Prostate gland (tissue), 2 donors: ENCODE measurements at regions not wholly inside any gene's neighbourhood (a gene's known extent, or its start where the extent isn't known, plus 50 kb on each side); places are given as distances from the start of the nearest gene placed in this dataset.
A peak's percentile ranks its signal among the peaks of the same experiment; 100 is the strongest.
"Not testable (repeated sequence)": the region's sequence is repeated elsewhere in the genome, so short reads cannot be mapped to it uniquely, and the experiment has no call there.

ENCODE experiments used
- DNase-seq: peaks from one replicate; pipeline ENCODE4 v3.0.0-alpha.2; 2019; ENCODE audit warnings: low spot score
- H3K27ac ChIP-seq, 2 donors: fragments of 200-600 bp; sonication (generic); 2 replicates each; pipeline ENCODE4 v1.5.1; 2017 to 2019
- H3K27me3 ChIP-seq: fragments of 200-600 bp; sonication (generic); replicated peaks from 2 replicates; pipeline ENCODE4 v1.5.1; 2019; ENCODE audit not compliant: insufficient read depth
- H3K36me3 ChIP-seq, 2 donors: fragments of 200-600 bp; sonication (generic); 1 replicate in 1 of 2; 2 replicates in 1 of 2; pipeline versions ENCODE4 v1.5.1 to v1.8.1; 2017 to 2019
- H3K4me1 ChIP-seq: fragments of 200-600 bp; sonication (generic); replicated peaks from 2 replicates; pipeline ENCODE4 v1.5.1; 2019
- H3K4me3 ChIP-seq, 2 donors: fragments of 200-600 bp; sonication (generic); 2 replicates each; pipeline ENCODE4 v1.5.1; 2017 to 2019
- H3K9me3 ChIP-seq: fragments of 200-600 bp; sonication (generic); 2 replicates; pipeline ENCODE4 v1.5.1; 2017
- POLR2A ChIP-seq: fragments of 450-650 bp; IDR thresholded peaks from one replicate; pipeline ENCODE4 v1.6.1; 2016; ENCODE audit warnings: antibody characterized with exemption, mild to moderate bottlenecking
- POLR2AphosphoS5 ChIP-seq: sonication (generic); formaldehyde crosslinking; IDR thresholded peaks from one replicate; pipeline ENCODE4 v1.6.1; 2017; ENCODE audit warnings: antibody characterized with exemption
- WGBS: methylation state at CpG from one replicate; pipeline ENCODE4 v1.1.5; 2018; 5-methylcytosine and 5-hydroxymethylcytosine counted together
- intact Hi-C: fragments of 100-400 bp; cut with DNase I; formaldehyde crosslinking; loops from one replicate; pipeline ENCODE4 v1.14.2; 2022
- TF ChIP-seq, protein P1 (sequence below), 4 experiments: fragments of 200-600 bp in 2 of 4; fragments of 450-650 bp in 2 of 4; sonication (generic) in 2 of 4; IDR thresholded peaks; 1 replicate in 3 of 4; 2 replicates in 1 of 4; pipeline ENCODE4 v1.5.1; 2016 to 2019; ENCODE audit warnings: antibody characterized with exemption in 4 of 4, mild to moderate bottlenecking in 2 of 4, moderate library complexity in 2 of 4

DNA sequence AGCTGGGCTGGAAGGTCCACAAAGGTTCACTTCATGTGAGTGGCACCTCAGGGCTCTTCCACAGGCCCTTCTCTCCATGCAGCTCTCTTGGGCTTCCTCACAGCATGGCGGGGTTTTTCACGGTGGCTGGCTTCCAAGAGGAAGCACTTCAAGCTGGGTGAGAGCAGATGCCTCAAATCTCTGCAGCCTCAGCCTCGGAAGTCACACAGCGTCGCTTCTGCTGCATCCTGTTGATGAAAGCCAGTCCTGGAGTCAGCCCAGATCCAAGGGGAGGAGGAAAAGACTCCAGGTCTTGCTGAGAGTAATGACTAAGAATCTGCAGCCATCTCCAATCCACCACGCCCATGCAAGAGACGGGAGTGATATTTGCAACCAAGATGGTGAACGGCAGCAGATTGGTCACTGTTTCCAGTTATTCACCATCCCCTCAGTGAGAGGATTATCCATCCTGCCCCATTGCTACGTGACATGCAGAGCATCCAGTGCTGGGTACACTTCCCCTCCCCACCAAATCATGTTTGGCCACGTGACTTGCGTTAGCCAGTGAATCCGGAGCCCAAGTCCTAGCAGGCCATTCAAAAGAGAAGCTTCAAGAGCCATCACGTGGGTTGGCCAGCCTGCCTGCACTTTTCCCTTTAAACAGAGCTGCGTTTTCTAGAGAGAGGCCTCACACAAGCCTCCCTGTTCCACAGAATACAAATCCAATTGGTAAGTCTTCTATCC is 173.9 kb downstream of the C9orf50 start:
- no peaks in the 10 kb centered on the region for H3K27me3 ChIP-seq
- intact Hi-C loops, result no loop called here
- H3K4me3 ChIP-seq, result no peak overlapping the region
- H3K9me3 ChIP-seq, result no peaks in the 10 kb centered on the region
- TF ChIP-seq POLR2A (no peak), POLR2AphosphoS5 (no peak)
- TF ChIP-seq, protein P1, sequence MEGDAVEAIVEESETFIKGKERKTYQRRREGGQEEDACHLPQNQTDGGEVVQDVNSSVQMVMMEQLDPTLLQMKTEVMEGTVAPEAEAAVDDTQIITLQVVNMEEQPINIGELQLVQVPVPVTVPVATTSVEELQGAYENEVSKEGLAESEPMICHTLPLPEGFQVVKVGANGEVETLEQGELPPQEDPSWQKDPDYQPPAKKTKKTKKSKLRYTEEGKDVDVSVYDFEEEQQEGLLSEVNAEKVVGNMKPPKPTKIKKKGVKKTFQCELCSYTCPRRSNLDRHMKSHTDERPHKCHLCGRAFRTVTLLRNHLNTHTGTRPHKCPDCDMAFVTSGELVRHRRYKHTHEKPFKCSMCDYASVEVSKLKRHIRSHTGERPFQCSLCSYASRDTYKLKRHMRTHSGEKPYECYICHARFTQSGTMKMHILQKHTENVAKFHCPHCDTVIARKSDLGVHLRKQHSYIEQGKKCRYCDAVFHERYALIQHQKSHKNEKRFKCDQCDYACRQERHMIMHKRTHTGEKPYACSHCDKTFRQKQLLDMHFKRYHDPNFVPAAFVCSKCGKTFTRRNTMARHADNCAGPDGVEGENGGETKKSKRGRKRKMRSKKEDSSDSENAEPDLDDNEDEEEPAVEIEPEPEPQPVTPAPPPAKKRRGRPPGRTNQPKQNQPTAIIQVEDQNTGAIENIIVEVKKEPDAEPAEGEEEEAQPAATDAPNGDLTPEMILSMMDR (IDR thresholded peaks at IDR 0.05), result no peak
- H3K27ac ChIP-seq, result no peak overlapping the region
- 78% methylated on average over 14 of the region's 14 CpGs for WGBS
- no peak for DNase-seq
- no peaks in the 10 kb centered on the region for H3K4me1 ChIP-seq
- no peaks in the 10 kb centered on the region for H3K36me3 ChIP-seq

DNA sequence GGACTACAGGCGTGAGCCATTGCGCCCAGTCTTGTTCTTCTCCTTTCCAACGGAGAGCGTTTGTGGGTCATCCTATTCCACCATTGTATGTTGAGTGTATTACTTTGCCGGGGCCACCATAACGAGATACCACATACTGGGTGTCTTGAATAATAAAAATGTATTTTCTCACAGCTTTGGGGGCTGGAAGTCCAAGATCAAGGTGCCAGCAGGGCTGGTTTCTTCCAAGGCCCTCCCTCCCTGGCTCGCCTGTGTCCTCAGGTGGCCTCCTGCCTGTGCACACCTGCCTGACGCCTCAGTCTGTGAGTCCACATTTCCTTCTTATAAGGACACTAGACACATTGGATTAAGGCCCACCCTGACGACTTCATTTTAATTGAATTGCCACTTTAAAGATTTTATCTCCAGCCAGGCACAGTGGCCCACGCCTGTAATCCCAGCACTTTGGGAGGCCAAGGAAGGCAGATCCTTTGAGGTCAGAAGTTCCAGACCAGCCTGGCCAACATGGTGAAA is 175.1 kb downstream of the C9orf50 start:
- intact Hi-C loops, result no loop called here
- DNase-seq, result no peak
- H3K4me3 ChIP-seq, result no peak overlapping the region
- no peaks in the 10 kb centered on the region for H3K36me3 ChIP-seq
- no peaks in the 10 kb centered on the region for H3K4me1 ChIP-seq
- TF ChIP-seq POLR2A (no peak), POLR2AphosphoS5 (no peak)
- TF ChIP-seq, protein P1 (IDR thresholded peaks at IDR 0.05), result no peak
- no peaks in the 10 kb centered on the region for H3K9me3 ChIP-seq
- WGBS, result 83% methylated on average over 10 of the region's 10 CpGs
- H3K27me3 ChIP-seq, result no peaks in the 10 kb centered on the region
- H3K27ac ChIP-seq, result no peak overlapping the region

DNA sequence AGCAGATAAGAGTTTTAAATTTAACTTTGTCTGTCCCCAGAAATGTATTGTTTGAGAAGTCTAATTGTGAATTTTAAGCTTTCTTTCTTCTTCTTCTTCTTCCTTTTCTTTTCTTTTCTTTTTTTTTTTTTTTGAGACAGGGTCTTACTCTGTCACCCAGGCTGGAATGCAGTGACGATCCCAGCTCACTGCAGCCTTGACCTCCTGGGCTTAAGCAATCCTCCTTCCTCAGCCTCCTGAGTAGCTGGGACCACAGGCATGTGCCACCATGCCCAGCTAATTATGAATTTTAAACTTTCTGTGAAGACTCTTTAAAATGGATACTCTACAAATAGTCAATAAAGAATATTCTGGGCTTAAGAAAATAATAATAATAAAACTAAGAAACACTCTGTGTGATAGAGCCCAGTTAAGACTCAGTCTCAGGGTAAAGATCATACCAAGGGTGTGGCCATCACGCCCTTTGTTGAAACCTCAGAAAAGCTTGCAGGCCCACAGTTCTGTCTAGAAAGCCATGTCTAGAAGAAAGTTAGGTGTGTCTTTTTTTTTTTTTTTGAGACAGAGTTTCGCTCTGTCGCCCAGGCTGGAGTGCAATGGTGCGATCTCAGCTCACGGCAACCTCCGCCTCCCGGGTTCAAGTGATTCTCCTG is 177.3 kb downstream of the C9orf50 start:
- intact Hi-C loops, H3K4me3 ChIP-seq, H3K9me3 ChIP-seq, H3K4me1 ChIP-seq, H3K27ac ChIP-seq, H3K36me3 ChIP-seq, DNase-seq, H3K27me3 ChIP-seq: not testable (repeated sequence)
- 85% methylated on average over 8 of the region's 8 CpGs for WGBS

GRCh38 chr9:129442803-129443511 is 177.9 kb downstream of the C9orf50 start:
- Histone ChIP-seq H3K4me1 (no peaks in the 10 kb centered on the region), H3K36me3 (no peaks in the 10 kb centered on the region), H3K27ac (peak overlapping the region in 1 of 2 donors; percentile 51), H3K9me3 (no peaks in the 10 kb centered on the region), H3K4me3 (no peak overlapping the region), H3K27me3 (no peaks in the 10 kb centered on the region)
- 46% methylated on average over 13 of the region's 13 CpGs for WGBS
- TF ChIP-seq POLR2A (no peak), POLR2AphosphoS5 (no peak)
- TF ChIP-seq, protein P1 (IDR thresholded peaks at IDR 0.05), result no peak
- DNase-seq, result no peak
- intact Hi-C loops, result no loop called here

DNA sequence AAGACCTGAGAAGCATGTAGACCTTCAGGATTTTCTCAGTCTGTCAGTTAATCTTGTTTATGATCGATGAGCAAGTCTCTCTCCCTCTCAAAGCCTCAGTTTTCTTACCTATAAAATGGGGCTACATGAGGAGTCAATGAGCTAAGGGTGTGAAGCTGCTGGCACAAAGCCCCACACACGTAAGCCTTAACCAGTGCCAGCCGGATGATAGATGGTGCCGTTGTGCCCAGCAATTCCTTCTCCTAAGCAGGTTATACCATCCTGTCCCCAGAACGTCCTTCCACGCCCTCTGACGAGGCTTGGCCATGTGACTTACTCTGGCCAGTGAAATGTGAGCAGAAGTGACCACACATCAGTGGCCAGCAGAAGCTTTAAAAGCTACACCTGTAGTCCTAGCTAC is 179.0 kb downstream of the C9orf50 start:
- 63% methylated on average over 7 of the region's 7 CpGs for WGBS
- no peak overlapping the region for H3K27ac ChIP-seq
- intact Hi-C loops, result no loop called here
- H3K36me3 ChIP-seq, result no peaks in the 10 kb centered on the region
- no peak overlapping the region for H3K4me3 ChIP-seq
- DNase-seq, result no peak
- H3K27me3 ChIP-seq, result no peaks in the 10 kb centered on the region
- no peak for TF ChIP-seq POLR2AphosphoS5
- no peak for TF ChIP-seq POLR2A
- TF ChIP-seq, protein P1 (IDR thresholded peaks at IDR 0.05), result no peak
- H3K9me3 ChIP-seq, result no peaks in the 10 kb centered on the region
- H3K4me1 ChIP-seq, result no peaks in the 10 kb centered on the region
